ENCODE measurements at regions not wholly inside any gene's neighbourhood (a gene's known extent, or its start where the extent isn't known, plus 50 kb on each side); places are given as distances from the start of the nearest gene placed in this dataset.

DNA sequence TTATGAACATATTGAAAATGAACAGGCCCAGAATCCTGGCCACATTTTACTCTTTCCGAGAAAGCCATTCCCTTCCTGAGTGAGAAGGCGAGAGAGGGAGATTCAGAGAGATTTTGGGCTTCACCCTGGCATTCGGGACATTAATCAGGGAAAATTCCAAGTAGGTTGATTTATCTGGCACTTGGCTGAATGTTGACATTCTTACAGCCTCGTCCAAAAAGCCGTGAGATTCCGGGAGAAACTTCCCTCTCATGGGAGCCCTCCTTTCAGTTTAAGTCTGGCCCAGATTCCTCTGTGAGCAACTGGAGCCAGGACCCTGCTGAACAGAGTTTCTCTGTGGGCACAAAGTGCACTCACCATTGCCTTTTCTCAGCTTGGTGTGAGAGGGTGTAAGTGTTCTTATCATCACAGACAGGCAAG, 129.2 kb upstream of the PEG3 start:
- TF ChIP-seq, protein P1, sequence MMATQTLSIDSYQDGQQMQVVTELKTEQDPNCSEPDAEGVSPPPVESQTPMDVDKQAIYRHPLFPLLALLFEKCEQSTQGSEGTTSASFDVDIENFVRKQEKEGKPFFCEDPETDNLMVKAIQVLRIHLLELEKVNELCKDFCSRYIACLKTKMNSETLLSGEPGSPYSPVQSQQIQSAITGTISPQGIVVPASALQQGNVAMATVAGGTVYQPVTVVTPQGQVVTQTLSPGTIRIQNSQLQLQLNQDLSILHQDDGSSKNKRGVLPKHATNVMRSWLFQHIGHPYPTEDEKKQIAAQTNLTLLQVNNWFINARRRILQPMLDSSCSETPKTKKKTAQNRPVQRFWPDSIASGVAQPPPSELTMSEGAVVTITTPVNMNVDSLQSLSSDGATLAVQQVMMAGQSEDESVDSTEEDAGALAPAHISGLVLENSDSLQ (IDR thresholded peaks at IDR 0.05): no peak
- no peak for TF ChIP-seq FOXA1 (IDR thresholded peaks at IDR 0.05)
- TF ChIP-seq ZNF384 (IDR thresholded peaks at IDR 0.05): no peak
- TF ChIP-seq FOXK2 (IDR thresholded peaks at IDR 0.05): no peak
- no peak for TF ChIP-seq CTBP1 (IDR thresholded peaks at IDR 0.05; ENCODE audit: borderline replicate concordance)
- TF ChIP-seq NFRKB (IDR thresholded peaks at IDR 0.05): no peak
- TF ChIP-seq SUZ12 (IDR thresholded peaks at IDR 0.05): no peak
- no peak for TF ChIP-seq ELF4 (IDR thresholded peaks at IDR 0.05)
- no peak for TF ChIP-seq SP1 (IDR thresholded peaks at IDR 0.05)
- TF ChIP-seq FOXM1 (IDR thresholded peaks at IDR 0.05; ENCODE audit: borderline replicate concordance): no peak
